Epithelial cell of proximal tubule (primary cell): ENCODE measurements at regions not wholly inside any gene's neighbourhood (a gene's known extent, or its start where the extent isn't known, plus 50 kb on each side); places are given as distances from the start of the nearest gene placed in this dataset.

Experiments used
- DNase-seq: peaks from one replicate; pipeline ENCODE4 v3.0.0-alpha.2; 2011; ENCODE audit warnings: low read depth
- H3K4me3 ChIP-seq: 2 replicates; pipeline ENCODE4 v1.5.1; 2011; ENCODE audit warnings: low read depth, mild to moderate bottlenecking, low read length
- CTCF ChIP-seq: conservative IDR thresholded peaks from 2 replicates; pipeline ENCODE4 v1.5.1; 2012; ENCODE audit warnings: low read depth, mild to moderate bottlenecking, low read length

- TF ChIP-seq CTCF, result no peak
- DNase-seq, result no peak
- H3K4me3 ChIP-seq, result no peak overlapping the region
Measured at GRCh38 chr2:5976531-5977065, 284.4 kb downstream of the SOX11 start.

- no peak for TF ChIP-seq CTCF
- no peak for DNase-seq
- H3K4me3 ChIP-seq, result no peak overlapping the region
Measured at GRCh38 chr2:5977477-5977876, 285.3 kb downstream of the SOX11 start.

GRCh38 chr2:5978131-5978751 lies 286.1 kb downstream of the SOX11 start:
- no peak overlapping the region for H3K4me3 ChIP-seq
- no peak for DNase-seq
- no peak for TF ChIP-seq CTCF

DNA sequence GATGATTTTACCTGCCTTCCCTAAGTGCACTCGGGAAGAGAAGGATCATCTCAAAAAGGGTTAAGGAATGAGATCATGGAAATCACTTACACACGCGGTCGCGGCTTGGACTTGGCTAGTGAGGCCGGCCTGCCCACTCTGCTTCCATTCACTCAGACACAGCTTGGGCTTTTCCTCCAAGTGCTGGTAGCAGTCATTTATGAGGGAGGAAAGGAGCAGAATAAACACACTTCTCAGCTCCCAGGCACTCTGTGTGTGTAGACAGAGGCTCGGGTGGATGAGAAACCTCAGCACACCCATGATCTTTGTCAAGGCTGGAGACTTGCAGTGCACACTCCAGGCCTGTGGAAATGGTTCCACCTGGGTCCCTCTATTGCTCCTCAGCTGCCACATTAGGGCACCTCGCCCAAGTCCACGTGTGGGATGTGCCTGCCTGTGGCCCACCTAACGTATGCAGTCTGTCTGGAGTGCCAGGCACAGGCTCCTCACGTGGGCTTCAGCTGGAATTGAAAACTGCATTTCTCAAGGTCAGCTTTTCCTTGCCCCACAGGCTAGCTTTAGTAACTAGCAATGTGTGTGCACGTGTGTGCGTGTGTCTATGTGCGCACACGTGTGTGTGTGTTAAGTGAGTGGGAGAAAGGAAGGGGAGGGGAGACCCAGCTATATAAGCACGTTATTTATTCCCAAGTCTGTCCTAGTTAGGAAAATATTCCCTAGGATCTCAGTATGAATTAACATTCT lies 288.4 kb downstream of the SOX11 start:
- TF ChIP-seq CTCF, result no peak
- H3K4me3 ChIP-seq, result no peak overlapping the region
- DNase-seq, result no peak

GRCh38 chr2:5982193-5982902 lies 290.2 kb downstream of the SOX11 start:
- H3K4me3 ChIP-seq, result no peak overlapping the region
- TF ChIP-seq CTCF, result no peak
- no peak for DNase-seq

DNA sequence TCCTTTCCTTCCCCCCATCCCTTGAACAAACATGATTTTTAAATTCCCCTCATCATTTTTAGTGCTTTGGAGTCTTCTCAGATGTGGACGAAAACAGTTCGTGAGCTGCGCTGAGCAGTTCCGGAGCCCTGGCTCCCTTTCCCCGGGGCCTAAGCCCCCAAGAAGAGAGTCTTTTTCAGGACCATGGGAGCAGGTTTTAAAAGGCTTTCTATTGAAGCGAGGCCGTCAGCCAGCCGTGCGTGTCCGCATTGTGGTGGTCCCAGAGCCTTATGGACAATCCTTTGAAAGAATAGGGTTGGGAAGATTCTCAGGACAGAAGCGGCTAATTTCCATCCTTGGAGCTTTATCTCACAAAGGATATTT lies 290.7 kb downstream of the SOX11 start:
- DNase-seq, result no peak
- H3K4me3 ChIP-seq, result no peak overlapping the region
- no peak for TF ChIP-seq CTCF
